ENCODE measurements at regions not wholly inside any gene's neighbourhood (a gene's known extent, or its start where the extent isn't known, plus 50 kb on each side); places are given as distances from the start of the nearest gene placed in this dataset.

DNA sequence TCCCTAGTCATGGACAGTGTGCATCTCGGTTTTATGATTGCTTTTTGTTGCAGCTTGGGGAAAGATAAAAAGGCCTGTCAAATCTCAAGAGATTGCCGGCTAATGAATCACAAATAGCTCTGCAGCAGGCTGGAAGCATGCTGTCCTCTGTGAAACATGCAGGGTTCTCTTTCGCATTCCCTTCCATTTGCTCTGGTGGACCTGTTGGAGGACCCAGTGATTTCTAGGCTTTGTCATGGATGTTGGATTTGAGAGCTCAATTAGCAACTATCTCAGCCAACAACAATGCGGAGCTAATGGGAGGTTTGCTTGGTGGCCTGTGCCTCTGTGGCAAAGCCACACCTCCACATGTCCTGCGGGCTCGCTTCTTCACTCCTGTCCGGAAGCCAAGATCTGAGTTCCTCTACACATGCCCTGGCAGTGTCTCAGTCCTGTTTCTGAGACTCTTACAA lies 418.1 kb upstream of the ARGLU1 start:
- Histone ChIP-seq H3K4me3 (no peak overlapping the region), H3K36me3 (replicated peaks) (no peaks in the 10 kb centered on the region), H3K27me3 (ENCODE audit: low read depth) (no peaks in the 10 kb centered on the region), H3K9me3 (no peaks in the 10 kb centered on the region), H3K4me1 (no peaks in the 10 kb centered on the region)
- in situ Hi-C loops (cut with MboI; ENCODE audit: low sequenced_read_pairs), result no loop called here
- no peak for DNase-seq (ENCODE audit: low spot score in 2 of 2)

- in situ Hi-C loops (cut with MboI; ENCODE audit: low sequenced_read_pairs), result no loop called here
- Histone ChIP-seq H3K36me3 (replicated peaks) (no peaks in the 10 kb centered on the region), H3K4me1 (no peaks in the 10 kb centered on the region), H3K4me3 (no peak overlapping the region), H3K27me3 (ENCODE audit: low read depth) (no peaks in the 10 kb centered on the region), H3K9me3 (no peaks in the 10 kb centered on the region)
- DNase-seq (ENCODE audit: low spot score in 2 of 2), result no peak
Observed at GRCh38 chr13:106985481-106985880, 417.5 kb upstream of the ARGLU1 start.

- no peaks in the 10 kb centered on the region for H3K9me3 ChIP-seq
- H3K36me3 ChIP-seq (replicated peaks), result no peaks in the 10 kb centered on the region
- no peaks in the 10 kb centered on the region for H3K27me3 ChIP-seq (ENCODE audit: low read depth)
- in situ Hi-C loops (cut with MboI; ENCODE audit: low sequenced_read_pairs), result no loop called here
- no peak for DNase-seq (ENCODE audit: low spot score in 2 of 2)
- no peaks in the 10 kb centered on the region for H3K4me1 ChIP-seq
- H3K4me3 ChIP-seq, result no peak overlapping the region
Observed at GRCh38 chr13:106981051-106981450, 413.1 kb upstream of the ARGLU1 start.

- no peaks in the 10 kb centered on the region for H3K9me3 ChIP-seq
- in situ Hi-C loops (cut with MboI; ENCODE audit: low sequenced_read_pairs), result no loop called here
Observed at GRCh38 chr13:106967391-106967790, 399.5 kb upstream of the ARGLU1 start.

DNA sequence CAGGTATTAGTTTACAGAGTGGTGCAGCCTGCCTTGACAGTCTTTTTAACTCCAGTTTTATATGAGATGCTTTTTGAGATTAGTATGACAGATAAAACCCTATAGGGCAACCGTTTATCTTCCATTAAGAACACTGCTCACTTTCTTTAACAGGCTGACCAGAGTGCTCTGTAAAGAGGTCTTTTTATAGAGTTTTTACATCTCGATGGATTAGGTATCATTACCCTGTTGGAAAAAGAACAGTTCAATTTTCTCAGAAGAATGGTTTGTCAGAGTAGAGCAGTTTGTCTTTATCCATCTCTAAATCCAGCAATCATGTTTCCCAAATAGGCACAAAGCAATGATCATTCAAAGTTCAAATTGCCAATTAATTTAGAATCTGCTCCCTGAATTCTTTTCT lies 395.2 kb upstream of the ARGLU1 start:
- Histone ChIP-seq H3K27me3 (ENCODE audit: low read depth) (no peaks in the 10 kb centered on the region), H3K4me3 (no peak overlapping the region), H3K9me3 (no peaks in the 10 kb centered on the region), H3K36me3 (replicated peaks) (no peaks in the 10 kb centered on the region), H3K4me1 (no peaks in the 10 kb centered on the region)
- in situ Hi-C loops (cut with MboI; ENCODE audit: low sequenced_read_pairs), result no loop called here
- DNase-seq (ENCODE audit: low spot score in 2 of 2), result no peak

More at GRCh38 chr13:106967391-106967790, 399.5 kb upstream of the ARGLU1 start:
- Histone ChIP-seq H3K36me3 (replicated peaks) (no peaks in the 10 kb centered on the region), H3K4me3 (no peak overlapping the region), H3K27me3 (ENCODE audit: low read depth) (no peaks in the 10 kb centered on the region), H3K4me1 (no peaks in the 10 kb centered on the region)
- no peak for DNase-seq (ENCODE audit: low spot score in 2 of 2)

DNA sequence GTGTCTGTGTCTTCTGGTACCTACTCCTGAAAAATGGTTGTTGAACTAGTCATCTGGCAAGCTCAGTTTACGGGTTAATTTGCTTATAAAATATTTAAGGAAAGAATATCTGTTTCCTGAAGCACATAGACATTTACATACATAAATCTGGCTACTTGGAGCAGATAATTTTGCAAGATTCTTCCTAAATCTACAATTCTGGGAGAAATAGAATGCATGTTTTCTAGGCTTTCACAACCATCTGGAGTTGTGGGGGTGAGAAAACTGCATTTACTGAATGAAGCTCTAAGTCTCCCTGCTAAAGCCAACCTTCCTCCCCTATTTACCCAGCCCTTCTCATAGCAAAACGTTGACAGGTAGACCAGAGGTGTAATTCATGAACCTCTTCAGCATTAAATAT lies 393.7 kb upstream of the ARGLU1 start:
- Histone ChIP-seq H3K4me1 (no peaks in the 10 kb centered on the region), H3K36me3 (replicated peaks) (no peaks in the 10 kb centered on the region), H3K27me3 (ENCODE audit: low read depth) (no peaks in the 10 kb centered on the region), H3K4me3 (no peak overlapping the region), H3K9me3 (no peaks in the 10 kb centered on the region)
- DNase-seq (ENCODE audit: low spot score in 2 of 2), result no peak
- in situ Hi-C loops (cut with MboI; ENCODE audit: low sequenced_read_pairs), result no loop called here

GRCh38 chr13:106961216-106961615 lies 393.3 kb upstream of the ARGLU1 start:
- Histone ChIP-seq H3K4me3 (no peak overlapping the region), H3K36me3 (replicated peaks) (no peaks in the 10 kb centered on the region), H3K4me1 (no peaks in the 10 kb centered on the region), H3K27me3 (ENCODE audit: low read depth) (no peaks in the 10 kb centered on the region), H3K9me3 (no peaks in the 10 kb centered on the region)
- no peak for DNase-seq (ENCODE audit: low spot score in 2 of 2)
- in situ Hi-C loops (cut with MboI; ENCODE audit: low sequenced_read_pairs), result no loop called here

GRCh38 chr13:106958621-106959048 lies 390.7 kb upstream of the ARGLU1 start:
- no peak overlapping the region for H3K4me3 ChIP-seq
- no peaks in the 10 kb centered on the region for H3K36me3 ChIP-seq (replicated peaks)
- in situ Hi-C loops (cut with MboI; ENCODE audit: low sequenced_read_pairs), result no loop called here
- no peaks in the 10 kb centered on the region for H3K4me1 ChIP-seq
- no peaks in the 10 kb centered on the region for H3K27me3 ChIP-seq (ENCODE audit: low read depth)
- H3K9me3 ChIP-seq, result no peaks in the 10 kb centered on the region
- no peak for DNase-seq (ENCODE audit: low spot score in 2 of 2)

DNA sequence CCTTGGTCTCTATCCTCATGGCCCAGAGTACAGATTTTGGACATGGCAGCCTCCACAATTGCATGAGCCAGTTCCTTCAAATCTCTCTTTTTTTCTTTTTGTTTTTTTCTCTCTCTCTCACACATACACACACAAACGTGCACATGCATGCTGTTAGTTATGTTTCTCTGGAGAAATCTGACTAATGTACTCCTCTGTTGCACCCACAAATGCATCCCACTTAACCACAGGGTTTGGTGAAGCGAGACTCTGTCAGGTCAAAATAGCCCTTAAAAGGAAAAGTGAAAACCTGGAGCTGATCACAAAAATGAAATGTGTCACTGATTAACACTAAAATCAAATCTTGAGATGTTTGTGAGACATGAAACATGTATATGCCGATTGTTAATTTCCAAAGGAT lies 374.6 kb upstream of the ARGLU1 start:
- H3K4me3 ChIP-seq, result no peak overlapping the region
- in situ Hi-C loops (cut with MboI; ENCODE audit: low sequenced_read_pairs), result no loop called here

DNA sequence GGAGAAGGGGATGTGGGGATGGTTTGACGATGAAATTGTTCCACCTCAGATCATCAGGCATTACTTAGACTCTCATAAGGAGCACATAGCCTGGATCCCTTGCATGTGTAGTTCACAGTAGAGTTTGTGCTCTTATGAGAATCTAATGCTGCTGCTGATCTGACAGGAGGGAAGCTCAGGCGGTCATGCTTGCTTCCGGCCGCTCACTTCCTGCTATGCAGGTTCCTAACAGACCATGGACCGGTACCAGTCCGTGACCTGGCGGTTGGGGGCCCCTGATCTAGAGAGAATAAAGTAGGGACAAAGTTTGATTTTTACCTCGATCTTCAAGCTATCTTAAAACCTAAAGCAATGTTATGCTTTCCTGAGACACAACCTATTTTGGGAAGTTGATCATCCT lies 373.8 kb upstream of the ARGLU1 start:
- 0 out of 2 replicates have a peak, but pooled peaks cover 3% of the 10 kb centered on the region for H3K27me3 ChIP-seq (ENCODE audit: low read depth)
- DNase-seq (ENCODE audit: low spot score in 2 of 2), result no peak
- H3K9me3 ChIP-seq, result no peaks in the 10 kb centered on the region
- in situ Hi-C loops (cut with MboI; ENCODE audit: low sequenced_read_pairs), result no loop called here
- H3K4me1 ChIP-seq, result no peaks in the 10 kb centered on the region
- H3K36me3 ChIP-seq (replicated peaks), result no peaks in the 10 kb centered on the region
- H3K4me3 ChIP-seq, result no peak overlapping the region

More for the DNA sequence above, 374.6 kb upstream of the ARGLU1 start:
- no peaks in the 10 kb centered on the region for H3K9me3 ChIP-seq
- DNase-seq (ENCODE audit: low spot score in 2 of 2), result no peak
- no peaks in the 10 kb centered on the region for H3K36me3 ChIP-seq (replicated peaks)
- 0 out of 2 replicates have a peak, but pooled peaks cover 3% of the 10 kb centered on the region for H3K27me3 ChIP-seq (ENCODE audit: low read depth)
- no peaks in the 10 kb centered on the region for H3K4me1 ChIP-seq

- Histone ChIP-seq H3K4me1 (no peaks in the 10 kb centered on the region), H3K36me3 (replicated peaks) (no peaks in the 10 kb centered on the region), H3K9me3 (no peaks in the 10 kb centered on the region), H3K27me3 (ENCODE audit: low read depth) (no peaks in the 10 kb centered on the region), H3K4me3 (no peak overlapping the region)
- in situ Hi-C loops (cut with MboI; ENCODE audit: low sequenced_read_pairs), result no loop called here
- DNase-seq (ENCODE audit: low spot score in 2 of 2), result no peak
Observed at GRCh38 chr13:106927421-106927820, 359.5 kb upstream of the ARGLU1 start.

DNA sequence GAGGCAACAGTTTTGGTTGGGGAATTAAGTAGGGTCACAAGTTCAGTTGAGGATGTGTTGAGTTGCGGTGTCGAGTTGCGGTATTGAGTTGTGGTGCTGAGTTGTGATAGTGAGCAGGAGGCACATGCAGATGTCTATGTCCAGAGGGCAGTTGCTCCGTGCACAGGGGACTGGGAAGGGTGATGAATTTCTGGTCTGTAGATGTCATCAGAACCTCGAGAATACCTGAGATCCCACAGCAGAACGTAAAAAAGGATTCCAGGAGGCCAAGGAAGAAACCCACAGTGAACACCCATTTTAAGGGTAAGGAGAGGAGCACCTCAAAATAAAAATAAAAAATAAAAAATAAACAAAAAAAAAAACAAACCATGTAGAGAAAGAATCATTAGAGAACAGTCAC lies 354.4 kb upstream of the ARGLU1 start:
- H3K4me3 ChIP-seq, result no peak overlapping the region
- DNase-seq (ENCODE audit: low spot score in 2 of 2), result no peak
- H3K9me3 ChIP-seq, result no peaks in the 10 kb centered on the region
- H3K36me3 ChIP-seq (replicated peaks), result no peaks in the 10 kb centered on the region
- no peaks in the 10 kb centered on the region for H3K27me3 ChIP-seq (ENCODE audit: low read depth)
- in situ Hi-C loops (cut with MboI; ENCODE audit: low sequenced_read_pairs), result loop anchor here (25.0 kb wide), 1 partner anchor 360 kb away; the partner anchor contains the start of gene ARGLU1
- H3K4me1 ChIP-seq, result peaks cover 8% of the 10 kb centered on the region; the same call in 1 of the 2 replicates

DNA sequence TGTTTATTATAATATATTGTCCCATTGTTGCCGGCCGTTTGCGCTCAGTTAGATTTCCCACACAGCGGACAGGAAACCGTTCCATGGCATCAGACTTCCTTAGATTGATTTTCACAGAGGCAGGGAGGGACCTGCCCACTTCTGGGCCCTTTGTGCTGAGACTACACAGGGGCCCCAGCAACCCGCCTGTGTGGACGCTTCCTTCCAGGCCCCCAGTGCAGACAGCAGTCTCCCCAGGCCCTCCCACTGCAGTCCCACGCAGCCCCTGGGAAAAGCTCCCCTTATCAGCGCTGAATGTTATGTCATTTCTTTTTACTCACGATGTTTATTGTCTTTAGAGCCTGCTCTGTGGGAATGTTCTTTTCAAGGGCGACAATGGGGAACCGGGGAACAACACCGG lies 351.7 kb upstream of the ARGLU1 start:
- H3K27me3 ChIP-seq (ENCODE audit: low read depth), result no peaks in the 10 kb centered on the region
- H3K4me3 ChIP-seq, result no peak overlapping the region
- in situ Hi-C loops (cut with MboI; ENCODE audit: low sequenced_read_pairs), result loop anchor here (25.0 kb wide), 1 partner anchor 357 kb away; the partner anchor contains the start of gene ARGLU1
- H3K4me1 ChIP-seq, result peaks cover 8% of the 10 kb centered on the region; the same call in 1 of the 2 replicates
- no peaks in the 10 kb centered on the region for H3K36me3 ChIP-seq (replicated peaks)
- no peaks in the 10 kb centered on the region for H3K9me3 ChIP-seq
- no peak for DNase-seq (ENCODE audit: low spot score in 2 of 2)

- H3K36me3 ChIP-seq (replicated peaks), result no peaks in the 10 kb centered on the region
- H3K4me3 ChIP-seq, result no peak overlapping the region
- no peak for DNase-seq (ENCODE audit: low spot score in 2 of 2)
- in situ Hi-C loops (cut with MboI; ENCODE audit: low sequenced_read_pairs), result loop anchor here (25.0 kb wide), 1 partner anchor 357 kb away; the partner anchor contains the start of gene ARGLU1
- peaks cover 8% of the 10 kb centered on the region; the same call in 1 of the 2 replicates for H3K4me1 ChIP-seq
- H3K27me3 ChIP-seq (ENCODE audit: low read depth), result no peaks in the 10 kb centered on the region
- H3K9me3 ChIP-seq, result no peaks in the 10 kb centered on the region
Observed at GRCh38 chr13:106919133-106919532, 351.2 kb upstream of the ARGLU1 start.

- in situ Hi-C loops (cut with MboI; ENCODE audit: low sequenced_read_pairs), result loop anchor here (25.0 kb wide), 1 partner anchor 356 kb away; the partner anchor contains the start of gene ARGLU1
- Histone ChIP-seq H3K27me3 (ENCODE audit: low read depth) (no peaks in the 10 kb centered on the region), H3K36me3 (replicated peaks) (no peaks in the 10 kb centered on the region), H3K9me3 (no peaks in the 10 kb centered on the region), H3K4me1 (peaks cover 11% of the 10 kb centered on the region; the same call in 1 of the 2 replicates), H3K4me3 (no peak overlapping the region)
- DNase-seq (ENCODE audit: low spot score in 2 of 2), result no peak
Observed at GRCh38 chr13:106918557-106918860, 350.6 kb upstream of the ARGLU1 start.

All from HAP-1 (cell line).